HEK293T (cell line): ENCODE measurements at regions not wholly inside any gene's neighbourhood (a gene's known extent, or its start where the extent isn't known, plus 50 kb on each side); places are given as distances from the start of the nearest gene placed in this dataset.

ENCODE experiments used
- BHLHE40 ChIP-seq: fragments of 450-650 bp; IDR thresholded peaks from 2 replicates; pipeline ENCODE4 v1.6.1; 2016; ENCODE audit warnings: mild to moderate bottlenecking, moderate library complexity, borderline replicate concordance
- FOXM1 ChIP-seq: fragments of 450-650 bp; IDR thresholded peaks from 2 replicates; pipeline ENCODE4 v1.6.1; 2017; ENCODE audit warnings: mild to moderate bottlenecking, borderline replicate concordance
- NFRKB ChIP-seq: fragments of 450-650 bp; IDR thresholded peaks from 2 replicates; pipeline ENCODE4 v1.6.1; 2016; ENCODE audit warnings: mild to moderate bottlenecking, moderate library complexity
- PKNOX1 ChIP-seq: fragments of 450-650 bp; IDR thresholded peaks from 2 replicates; pipeline ENCODE4 v1.6.1; 2016
- SP1 ChIP-seq: fragments of 450-650 bp; IDR thresholded peaks from 2 replicates; pipeline ENCODE4 v1.6.1; 2017

- TF ChIP-seq NFRKB (no peak), BHLHE40 (no peak), PKNOX1 (no peak), SP1 (no peak), FOXM1 (no peak)
Measured at GRCh38 chr12:89858718-89859117, 150.1 kb upstream of the ATP2B1 start.
